GM19238 (cell line): ENCODE measurements at regions not wholly inside any gene's neighbourhood (a gene's known extent, or its start where the extent isn't known, plus 50 kb on each side); places are given as distances from the start of the nearest gene placed in this dataset.
"Not testable (repeated sequence)": the region's sequence is repeated elsewhere in the genome, so short reads cannot be mapped to it uniquely, and the experiment has no call there.

ENCODE experiments used
- DNase-seq: peaks from one replicate; pipeline ENCODE4 v3.0.0; 2011; ENCODE audit warnings: low spot score; ENCODE audit not compliant: insufficient read length

DNA sequence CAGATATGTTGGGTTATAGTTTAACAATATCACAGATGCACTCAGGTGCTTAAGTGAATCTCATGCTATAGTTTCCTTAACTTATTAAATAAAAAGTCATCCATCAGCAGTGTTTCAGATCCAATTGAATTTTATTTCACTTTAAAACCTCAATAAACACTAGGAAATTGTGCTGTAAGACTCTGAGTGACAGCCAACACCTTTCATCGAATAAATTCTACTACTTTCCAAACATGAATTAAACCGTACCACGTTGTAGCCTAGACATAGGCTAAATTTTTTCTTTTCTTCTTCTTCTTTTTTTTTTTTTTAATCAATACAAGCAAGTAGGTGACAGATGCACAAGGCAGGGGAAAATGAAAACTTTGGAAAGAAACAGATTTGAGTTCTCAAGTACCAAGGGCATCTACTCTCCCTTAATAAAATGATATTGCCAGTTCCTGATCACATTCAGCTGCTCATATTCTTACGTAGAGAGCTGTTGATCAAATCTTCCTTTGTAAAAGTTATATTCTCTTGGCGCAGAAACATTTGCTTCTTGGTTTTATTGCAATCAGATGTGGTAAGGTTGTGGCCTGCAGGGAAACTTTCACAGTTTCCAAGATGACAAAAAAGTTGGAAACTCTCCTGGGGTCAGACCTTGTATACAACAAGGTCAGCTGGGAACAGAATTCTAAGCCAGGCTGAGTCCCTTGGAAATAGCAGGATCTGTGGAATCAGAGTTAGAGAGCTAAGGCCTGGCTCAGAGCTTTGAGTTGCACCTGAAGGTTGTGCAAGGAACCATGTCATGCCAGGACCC is 147.7 kb downstream of the CD47 start:
- no peak for DNase-seq

DNA sequence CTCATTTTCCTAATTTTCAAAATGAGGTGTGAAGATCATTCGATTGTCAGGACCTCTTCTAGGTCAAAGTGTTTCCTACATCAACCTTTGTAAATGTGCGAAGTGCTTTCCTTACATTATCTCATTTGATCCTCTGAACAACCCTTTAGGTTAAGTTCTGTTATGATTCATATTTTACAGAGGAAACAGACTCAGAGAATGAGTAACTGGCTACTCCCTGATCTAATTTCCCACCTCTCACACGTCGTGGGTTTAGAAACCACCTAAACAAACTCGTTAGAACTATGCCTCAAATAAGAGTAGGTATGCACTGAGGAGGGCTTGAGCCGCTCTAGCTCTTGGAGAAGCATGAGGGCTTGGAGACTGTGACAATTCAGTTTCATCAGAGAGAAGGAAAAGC is 148.6 kb downstream of the CD47 start:
- DNase-seq: no peak

DNA sequence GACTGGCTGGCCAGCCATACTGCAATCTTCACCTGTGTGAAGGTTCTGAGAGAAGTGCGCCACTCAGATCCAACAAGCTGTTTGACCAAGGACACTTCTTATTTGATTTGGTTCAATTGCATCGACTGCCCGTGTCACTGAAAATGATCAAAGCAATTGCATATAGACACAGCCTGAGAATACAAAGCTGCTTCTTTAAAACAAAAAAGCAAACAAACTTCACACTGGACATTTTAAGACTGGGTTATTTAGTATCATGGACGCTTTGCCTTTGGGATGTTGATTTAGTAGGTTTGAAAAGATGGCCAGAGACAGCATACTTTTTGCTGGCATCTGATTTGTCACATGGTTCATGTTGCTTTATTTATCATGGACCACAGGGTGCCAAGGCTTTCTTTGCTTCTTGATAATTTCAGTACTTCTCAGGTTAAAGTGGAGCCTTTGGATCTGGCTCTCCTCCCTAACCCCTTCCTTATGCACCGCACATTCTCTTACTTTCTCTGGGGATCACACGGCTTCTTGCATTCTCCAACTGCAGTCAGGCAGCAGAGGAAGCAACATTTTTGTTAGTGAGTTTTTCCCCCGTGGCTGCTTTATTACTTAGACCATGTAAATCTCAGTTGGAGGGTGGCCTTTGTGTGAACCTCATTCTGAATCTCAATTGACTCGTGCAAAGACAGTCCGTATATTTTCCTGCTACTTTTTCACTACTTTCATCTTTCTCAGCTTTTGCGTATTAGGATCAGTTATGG is 151.0 kb downstream of the CD47 start:
- DNase-seq: no peak

DNA sequence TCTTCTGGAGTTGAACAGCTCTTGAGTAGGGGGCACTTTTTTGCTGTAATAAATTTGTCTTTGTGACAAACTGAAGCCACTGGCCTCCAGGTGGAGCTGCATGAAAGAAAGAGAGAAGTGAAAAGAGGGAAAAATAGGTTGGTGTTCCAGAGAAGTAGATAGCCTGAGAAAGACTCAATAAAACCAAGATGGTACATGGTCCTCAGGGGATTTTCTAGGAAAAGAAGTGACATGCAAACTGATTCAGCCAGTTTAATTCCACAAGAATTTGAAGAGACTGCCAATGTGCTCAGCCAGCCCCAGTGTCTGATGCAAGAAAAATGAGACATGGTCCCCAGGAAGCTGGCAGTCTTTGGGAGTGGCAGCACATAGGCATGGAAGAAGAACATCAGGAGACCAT is 152.7 kb downstream of the CD47 start:
- DNase-seq: no peak

DNA sequence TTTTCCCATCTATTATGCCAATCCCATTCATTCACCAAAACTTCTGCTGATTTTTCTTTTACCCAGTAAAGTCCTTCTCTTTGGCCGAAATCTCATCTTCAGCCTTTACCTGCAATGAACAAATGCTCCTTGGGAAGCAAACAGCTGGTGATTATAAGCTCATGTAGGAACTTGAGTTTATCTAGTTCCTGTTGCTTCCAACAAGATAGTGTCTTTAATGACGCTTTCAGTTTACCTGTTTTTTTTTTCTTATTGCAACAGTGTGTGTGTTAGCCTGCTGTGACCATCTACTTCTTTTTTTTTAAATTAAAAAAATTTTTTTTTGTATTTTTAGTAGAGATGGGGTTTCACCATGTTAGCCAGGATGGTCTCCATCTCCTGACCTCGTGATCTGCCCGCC is 156.0 kb downstream of the CD47 start:
- no peak for DNase-seq

DNA sequence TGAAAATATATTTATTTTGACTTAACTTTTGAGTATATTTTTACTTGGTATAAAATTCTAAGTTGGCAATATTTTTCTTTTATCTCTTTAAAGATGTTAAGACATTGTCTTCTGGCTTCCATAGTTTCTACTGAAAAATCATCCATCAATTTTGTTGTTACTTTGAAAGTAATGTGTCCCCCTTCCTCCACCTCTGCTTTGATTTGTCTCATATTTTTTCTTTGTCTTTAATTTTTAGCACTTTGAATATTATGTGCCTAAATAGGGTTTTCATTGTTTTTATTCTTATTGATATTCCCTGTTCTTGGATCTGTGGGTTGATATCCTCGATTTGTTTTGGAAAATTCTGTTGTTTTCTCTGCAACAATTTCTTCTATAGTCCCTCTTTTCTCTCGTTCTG is 157.4 kb downstream of the CD47 start:
- DNase-seq: no peak

DNA sequence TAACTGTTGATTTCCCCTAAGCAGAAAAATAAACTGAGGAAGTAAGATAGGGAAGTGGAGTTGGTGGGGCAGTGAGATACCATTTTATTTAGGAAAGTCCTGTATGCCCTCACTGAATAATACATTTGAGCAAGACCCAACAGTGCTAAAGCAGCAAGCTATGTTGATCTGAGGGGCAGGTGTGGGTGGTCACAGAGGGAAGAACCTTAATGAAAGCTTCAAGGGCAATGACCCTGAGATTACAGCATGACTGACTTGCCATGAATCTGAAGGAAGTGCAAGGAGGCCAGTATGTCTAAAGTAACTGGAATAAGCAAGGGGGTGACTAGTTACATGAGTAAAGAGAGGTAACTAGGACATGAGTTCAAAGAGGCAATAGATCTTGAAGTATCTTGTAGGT is 159.5 kb downstream of the CD47 start:
- no peak for DNase-seq

DNA sequence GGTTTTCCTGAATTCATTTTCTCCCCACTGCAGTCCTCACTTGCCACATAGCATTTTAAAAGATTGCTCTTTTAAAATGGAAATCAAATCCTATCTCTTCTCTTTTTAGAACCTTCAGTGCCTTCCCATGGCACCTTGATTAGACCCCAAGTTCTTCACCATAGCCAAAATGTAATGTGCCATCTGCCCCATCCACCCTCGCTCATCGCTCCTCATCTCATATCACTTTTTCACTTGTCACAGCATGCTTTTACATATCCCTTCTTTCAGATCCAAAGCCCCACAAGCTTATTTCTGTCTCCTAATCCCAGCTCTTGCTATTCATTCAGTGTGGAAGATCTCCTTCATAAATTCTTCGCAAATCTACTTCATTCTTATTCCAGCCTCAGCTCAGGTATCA is 161.7 kb downstream of the CD47 start:
- DNase-seq: no peak

DNA sequence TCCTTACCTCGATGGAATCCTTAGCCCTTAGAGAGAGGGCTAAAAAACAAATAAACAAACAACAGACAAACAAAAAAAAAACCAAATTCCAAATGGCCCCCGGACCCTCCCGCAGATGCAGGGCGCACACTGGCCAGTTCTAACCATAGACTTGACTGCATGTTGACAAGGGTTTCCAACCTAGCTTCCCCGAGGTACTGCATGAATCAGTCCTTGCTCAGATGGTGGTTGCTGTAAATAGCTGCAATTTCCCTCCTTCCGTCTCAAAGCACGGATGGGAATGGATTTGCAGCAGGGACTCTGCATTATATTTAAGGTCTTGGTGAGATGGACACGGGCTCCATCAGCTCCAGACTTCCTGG is 162.8 kb downstream of the CD47 start:
- DNase-seq: no peak

DNA sequence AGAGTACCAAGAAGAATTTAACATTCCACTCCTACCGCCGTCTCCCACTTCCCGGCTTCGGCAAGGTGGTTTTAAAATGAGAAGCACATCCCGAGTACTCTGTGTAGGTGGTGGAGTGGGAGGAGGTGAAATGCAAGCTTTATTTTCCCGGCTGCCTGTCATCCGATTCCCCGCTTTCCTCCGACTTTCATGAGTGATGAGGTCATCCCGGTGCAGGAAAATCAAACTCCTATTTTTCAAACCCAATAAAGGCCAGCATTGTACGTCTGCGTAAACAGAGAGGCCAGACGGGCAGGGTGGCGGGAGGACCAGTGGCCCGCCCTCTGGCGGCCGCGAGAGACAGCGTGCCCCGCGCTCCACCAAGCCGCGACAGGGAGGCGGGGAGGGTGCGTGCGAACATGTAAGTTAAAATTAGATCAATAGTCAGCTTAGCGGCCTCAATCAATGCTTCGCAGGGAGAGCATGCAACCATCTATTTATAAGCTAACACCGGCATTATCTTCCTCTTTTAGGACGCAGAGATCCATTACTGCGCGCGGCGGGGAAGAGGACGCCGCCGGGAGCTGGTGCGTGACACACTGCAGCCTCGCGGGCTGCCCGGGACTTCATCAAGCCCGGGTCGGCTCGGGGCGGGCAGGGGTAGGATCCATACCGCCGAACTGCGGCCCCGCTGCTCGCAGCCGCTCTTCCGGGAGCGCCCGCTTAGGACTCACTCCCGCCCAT is 163.3 kb downstream of the CD47 start:
- peak; percentile 66 for DNase-seq

DNA sequence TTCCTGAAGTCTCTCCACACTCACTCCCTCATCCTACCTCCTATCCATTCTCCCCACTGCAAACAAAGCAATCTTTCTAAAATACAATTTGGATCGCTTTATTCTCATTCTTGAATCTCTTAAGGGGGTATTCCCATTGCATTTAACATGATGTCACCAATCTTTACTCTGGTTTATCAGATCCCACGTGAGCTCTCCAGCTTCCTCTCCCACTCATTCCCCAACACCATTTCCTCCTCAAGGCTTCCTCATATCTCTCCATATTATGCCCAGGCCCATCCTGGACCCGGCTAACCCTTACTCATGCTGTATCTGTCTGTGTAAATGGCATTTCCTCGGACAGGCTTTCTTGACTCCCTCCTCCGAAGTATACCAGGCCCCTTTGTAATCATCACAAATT is 165.0 kb downstream of the CD47 start:
- DNase-seq: no peak

DNA sequence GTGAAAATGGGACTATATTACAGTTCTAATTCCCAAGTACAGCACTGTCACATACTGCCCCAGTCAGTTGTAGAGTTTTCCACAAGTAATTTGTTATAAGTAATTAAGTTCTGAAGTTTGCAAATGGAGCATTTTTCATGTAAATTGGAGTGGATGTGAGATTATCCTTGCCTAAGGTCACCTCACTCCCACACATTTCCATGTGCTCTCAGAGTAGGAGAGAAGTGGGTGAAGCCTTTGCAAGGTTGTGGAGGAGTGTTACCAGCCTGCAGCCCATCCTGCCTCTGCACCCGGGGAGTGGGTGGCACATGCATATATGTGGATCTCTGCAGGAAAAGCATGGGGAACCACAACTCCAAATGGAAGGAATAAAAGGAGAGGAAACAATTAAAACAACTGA is 169.8 kb downstream of the CD47 start:
- DNase-seq: no peak

DNA sequence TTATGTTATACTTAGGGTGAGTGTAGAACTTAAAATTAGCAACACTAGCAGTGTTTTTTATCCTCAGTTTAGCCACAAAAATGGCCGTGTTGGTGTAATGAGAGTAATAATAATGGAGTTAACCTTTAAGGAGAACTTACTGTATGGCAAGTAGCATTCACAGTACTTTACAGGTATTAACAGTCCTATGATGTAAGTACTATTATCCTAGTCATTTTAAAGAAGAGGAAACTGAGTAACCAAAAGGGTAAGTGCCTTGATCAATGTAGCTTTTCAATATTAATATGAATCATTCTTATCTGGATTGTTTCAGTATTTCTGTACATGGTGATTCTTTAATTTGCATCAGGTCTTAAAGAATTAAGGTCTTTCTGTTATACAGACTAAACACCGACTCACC is 170.3 kb downstream of the CD47 start:
- no peak for DNase-seq

DNA sequence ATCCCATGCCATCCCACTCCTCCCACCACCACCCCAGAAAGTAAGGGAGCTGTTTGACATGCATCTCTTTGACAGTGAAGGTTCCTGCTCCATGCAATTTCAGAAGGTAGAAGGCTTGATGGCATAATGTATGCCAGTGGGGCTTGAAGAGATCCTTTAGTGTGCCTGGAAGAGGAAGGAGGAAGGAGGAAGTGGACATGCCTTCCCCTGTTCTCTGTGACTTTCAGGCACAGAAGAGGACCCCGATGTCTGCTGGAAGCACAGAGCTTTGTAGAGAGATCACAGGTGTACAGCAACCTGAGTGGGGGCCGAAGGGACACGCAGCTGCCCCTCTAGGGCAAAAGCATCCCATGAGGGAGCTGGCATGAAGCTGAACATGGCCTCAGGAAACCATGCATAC is 171.6 kb downstream of the CD47 start:
- DNase-seq: no peak

DNA sequence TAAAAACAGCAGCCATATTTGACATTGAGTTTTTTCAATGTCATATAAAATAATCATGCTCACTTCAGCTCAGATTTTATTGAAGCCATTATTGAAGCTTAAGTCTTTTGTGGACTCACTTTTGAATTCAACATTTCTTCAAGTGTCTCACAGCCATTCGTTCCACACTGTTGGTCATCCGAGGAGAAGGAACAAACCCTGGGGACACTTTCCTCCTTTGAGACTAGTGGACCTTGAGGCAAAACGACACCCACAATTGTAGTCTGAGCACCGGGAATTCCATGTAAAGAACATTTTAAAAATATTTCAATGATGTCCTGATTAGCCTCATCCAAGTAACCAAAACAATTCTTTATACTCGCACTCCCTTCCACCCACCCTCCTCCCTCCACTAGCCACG is 174.7 kb downstream of the CD47 start:
- DNase-seq: no peak

DNA sequence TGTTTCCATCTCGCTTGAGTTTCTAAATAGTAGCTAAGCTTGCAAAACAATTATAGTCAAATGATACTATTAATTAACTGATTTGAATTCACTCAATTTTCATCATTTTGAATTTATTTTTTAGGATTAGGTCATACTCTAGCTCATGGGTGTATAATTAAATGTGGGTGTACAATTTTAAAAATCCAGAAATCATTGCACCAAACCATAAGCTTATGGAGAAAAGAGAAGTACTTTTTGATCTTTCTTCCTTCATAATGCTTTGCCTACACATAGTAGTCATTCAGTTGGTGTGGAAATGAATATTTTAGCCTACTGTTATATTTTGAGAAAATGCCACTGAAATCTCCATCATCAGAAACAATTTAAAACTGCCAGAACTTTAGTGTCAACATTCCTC is 175.1 kb downstream of the CD47 start:
- DNase-seq: no peak

DNA sequence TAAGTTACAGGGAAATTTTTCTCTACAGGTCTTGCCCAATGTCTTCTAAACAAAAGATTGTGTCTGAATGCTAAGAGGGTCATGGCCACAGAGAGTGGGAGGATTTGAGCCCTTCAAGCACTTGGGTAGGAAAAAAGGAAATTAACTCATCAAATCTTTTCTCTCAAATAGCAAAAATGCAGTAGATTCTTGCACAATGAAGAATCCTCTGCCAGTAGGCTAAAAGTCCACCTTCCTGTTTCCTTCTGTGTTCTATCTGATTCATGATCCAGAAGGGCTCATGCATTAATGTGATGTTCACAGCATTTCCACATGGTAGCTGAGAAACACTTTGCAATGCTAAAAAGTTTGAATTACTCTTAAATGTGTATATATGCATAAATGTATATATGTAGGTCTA is 177.1 kb downstream of the CD47 start:
- DNase-seq: no peak

DNA sequence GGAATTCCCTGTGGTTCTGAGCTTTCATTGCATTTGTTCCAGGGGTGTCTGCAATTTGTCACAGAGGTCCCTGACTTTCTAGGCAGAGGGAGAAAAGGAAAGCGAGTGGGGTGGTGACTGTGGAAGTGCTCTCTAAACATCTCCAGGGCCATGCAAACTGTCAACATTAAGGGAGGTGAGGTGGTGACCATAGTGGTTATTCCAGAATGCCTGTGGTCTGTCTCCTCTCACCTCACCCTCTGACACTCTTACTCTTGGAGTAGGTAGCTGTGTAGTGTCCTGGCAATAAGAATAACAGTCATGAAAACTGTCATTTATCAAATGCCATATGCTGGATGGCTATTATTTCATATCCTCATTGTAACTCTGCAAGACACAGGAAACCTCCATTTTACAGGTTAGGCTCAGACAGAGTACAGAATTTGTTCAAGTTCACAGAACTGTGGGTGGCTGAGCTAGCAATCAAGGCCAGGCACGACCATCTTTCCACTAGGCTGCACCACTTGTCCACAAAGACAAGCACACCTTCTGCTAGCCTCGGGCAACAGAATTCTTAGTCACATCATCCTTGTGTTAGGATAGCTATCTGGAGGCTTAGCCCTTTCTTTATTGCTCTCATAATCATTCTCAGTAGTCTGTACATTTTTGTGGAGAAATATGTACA is 179.4 kb downstream of the CD47 start:
- no peak for DNase-seq

DNA sequence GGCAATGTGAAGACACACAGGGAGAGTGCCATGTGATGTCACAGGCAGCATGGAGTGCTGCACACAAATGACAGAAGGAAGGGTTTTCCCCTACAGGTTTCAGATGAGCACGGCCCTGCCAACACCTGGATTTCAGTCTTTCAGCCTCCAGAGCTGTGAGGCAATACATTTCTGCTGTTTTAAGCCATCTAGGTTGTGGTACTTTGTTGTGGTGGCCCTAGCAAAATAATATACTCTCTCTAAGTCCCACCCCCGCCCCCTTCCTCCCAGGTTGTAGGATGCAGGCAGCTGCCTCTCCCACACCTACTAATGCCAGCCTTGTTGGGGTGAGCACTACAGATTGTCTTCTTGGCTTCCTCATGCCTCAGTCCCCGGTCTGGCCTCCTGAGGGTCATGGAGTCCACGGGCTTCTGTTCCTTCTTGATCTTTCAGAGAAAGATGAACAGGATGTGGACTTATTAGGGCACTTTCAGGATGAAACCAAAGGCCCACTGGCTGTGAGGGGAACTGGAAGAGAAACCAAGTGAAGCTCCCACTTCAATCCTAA is 180.0 kb downstream of the CD47 start:
- DNase-seq: peak; percentile 13

DNA sequence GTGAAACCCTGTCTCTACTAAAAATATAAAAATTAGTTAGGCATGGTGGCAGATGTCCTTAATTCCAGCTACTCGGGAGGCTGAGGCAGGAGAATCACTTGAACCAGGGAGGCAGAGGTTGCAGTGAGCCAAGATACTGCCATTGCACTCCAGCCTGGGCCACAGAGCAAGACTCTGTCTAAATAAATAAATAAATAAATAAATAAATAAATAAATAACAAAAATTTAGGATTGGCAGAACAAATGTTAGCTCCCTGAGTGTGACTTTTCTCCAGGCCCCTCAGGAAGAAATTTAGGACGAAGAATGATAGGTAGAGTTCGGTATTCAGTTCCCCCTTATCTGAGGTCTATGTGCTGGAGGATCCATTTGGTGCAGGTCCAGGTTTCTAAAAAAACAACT is 181.2 kb downstream of the CD47 start:
- DNase-seq: not testable (repeated sequence)

DNA sequence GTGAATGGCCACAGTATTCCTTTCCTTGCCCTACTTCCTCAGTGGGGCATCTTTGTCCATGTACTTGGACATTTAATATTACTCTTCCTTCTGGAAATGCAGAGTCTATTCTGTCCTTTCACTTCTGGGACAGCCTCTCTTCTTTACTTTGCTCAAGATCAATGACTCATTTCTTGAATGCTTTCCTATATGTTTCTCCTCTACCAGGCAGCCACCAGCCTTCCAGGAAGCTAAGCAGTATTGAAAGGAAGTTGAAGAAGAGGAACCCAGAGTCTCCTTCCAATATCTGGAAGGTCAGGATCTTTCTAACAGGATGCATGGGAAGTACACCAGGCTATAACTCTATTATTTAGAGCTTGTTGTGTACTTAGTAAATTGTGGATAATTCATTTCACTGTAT is 182.8 kb downstream of the CD47 start:
- DNase-seq: no peak
